Thyroid gland (tissue), 4 donors: ENCODE measurements at regions not wholly inside any gene's neighbourhood (a gene's known extent, or its start where the extent isn't known, plus 50 kb on each side); places are given as distances from the start of the nearest gene placed in this dataset.

Experiments used
- CTCF ChIP-seq, 6 experiments: fragments of 200-600 bp in 3 of 6; fragments of 450-650 bp in 3 of 6; sonication (generic) in 3 of 6; IDR thresholded peaks; one replicate each; pipeline ENCODE4 v1.5.1; 2016 to 2019; ENCODE audit warnings: antibody characterized with exemption in 6 of 6, mild to moderate bottlenecking in 2 of 6, inconsistent platforms in 1 of 6, moderate library complexity in 1 of 6
- POLR2A ChIP-seq, 2 donors: fragments of 450-650 bp; IDR thresholded peaks; one replicate each; pipeline ENCODE4 v1.6.1; 2017; ENCODE audit warnings: antibody characterized with exemption in 2 of 2, mild to moderate bottlenecking in 2 of 2, moderate library complexity in 1 of 2

- TF ChIP-seq POLR2A (IDR thresholded peaks at IDR 0.05) = no peak
- TF ChIP-seq CTCF (IDR thresholded peaks at IDR 0.05) = no peak
Measured at GRCh38 chr16:79510879-79511278, 89.7 kb downstream of the MAF start.
